Ishikawa (cell line): ENCODE measurements at regions not wholly inside any gene's neighbourhood (a gene's known extent, or its start where the extent isn't known, plus 50 kb on each side); places are given as distances from the start of the nearest gene placed in this dataset.

ENCODE experiments used
- EGR1 ChIP-seq: IDR thresholded peaks from 2 replicates; pipeline ENCODE4 v1.6.1; 2012
- TAF1 ChIP-seq: IDR thresholded peaks from 2 replicates; pipeline ENCODE4 v1.6.1; 2012; ENCODE audit warnings: low read depth, mild to moderate bottlenecking
- TF ChIP-seq, protein P1 (sequence below): IDR thresholded peaks from 2 replicates; pipeline ENCODE4 v1.6.1; 2012; ENCODE audit warnings: low read depth, mild to moderate bottlenecking

DNA sequence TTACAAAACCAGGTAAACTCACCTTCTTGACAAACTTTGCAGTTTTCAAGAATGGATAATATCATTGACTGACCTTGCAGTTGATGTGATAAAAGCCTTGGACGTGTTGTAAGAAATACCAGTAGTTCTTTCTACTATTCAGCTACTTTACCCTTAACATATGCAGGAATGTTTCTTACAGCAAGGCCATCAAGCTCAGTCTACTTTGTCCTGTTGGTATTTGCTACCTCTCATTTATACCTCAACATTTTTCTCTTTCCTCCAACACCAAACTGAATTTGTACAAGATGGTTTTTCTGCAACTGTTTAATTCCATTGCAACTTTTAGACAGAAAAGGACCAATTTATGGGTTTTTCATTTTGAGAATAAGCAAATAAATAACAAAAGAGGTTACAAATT, 147.4 kb upstream of the BCHE start:
- TF ChIP-seq, protein P1, sequence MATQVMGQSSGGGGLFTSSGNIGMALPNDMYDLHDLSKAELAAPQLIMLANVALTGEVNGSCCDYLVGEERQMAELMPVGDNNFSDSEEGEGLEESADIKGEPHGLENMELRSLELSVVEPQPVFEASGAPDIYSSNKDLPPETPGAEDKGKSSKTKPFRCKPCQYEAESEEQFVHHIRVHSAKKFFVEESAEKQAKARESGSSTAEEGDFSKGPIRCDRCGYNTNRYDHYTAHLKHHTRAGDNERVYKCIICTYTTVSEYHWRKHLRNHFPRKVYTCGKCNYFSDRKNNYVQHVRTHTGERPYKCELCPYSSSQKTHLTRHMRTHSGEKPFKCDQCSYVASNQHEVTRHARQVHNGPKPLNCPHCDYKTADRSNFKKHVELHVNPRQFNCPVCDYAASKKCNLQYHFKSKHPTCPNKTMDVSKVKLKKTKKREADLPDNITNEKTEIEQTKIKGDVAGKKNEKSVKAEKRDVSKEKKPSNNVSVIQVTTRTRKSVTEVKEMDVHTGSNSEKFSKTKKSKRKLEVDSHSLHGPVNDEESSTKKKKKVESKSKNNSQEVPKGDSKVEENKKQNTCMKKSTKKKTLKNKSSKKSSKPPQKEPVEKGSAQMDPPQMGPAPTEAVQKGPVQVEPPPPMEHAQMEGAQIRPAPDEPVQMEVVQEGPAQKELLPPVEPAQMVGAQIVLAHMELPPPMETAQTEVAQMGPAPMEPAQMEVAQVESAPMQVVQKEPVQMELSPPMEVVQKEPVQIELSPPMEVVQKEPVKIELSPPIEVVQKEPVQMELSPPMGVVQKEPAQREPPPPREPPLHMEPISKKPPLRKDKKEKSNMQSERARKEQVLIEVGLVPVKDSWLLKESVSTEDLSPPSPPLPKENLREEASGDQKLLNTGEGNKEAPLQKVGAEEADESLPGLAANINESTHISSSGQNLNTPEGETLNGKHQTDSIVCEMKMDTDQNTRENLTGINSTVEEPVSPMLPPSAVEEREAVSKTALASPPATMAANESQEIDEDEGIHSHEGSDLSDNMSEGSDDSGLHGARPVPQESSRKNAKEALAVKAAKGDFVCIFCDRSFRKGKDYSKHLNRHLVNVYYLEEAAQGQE: no peak
- TF ChIP-seq EGR1 (no peak), TAF1 (no peak)
